Medulla oblongata (tissue), 1 donor: ENCODE measurements at regions not wholly inside any gene's neighbourhood (a gene's known extent, or its start where the extent isn't known, plus 50 kb on each side); places are given as distances from the start of the nearest gene placed in this dataset.

ENCODE experiments used
- DNase-seq: peaks from one replicate; pipeline ENCODE4 v3.0.0-alpha.2; 2015; ENCODE audit errors: extremely low spot score

DNA sequence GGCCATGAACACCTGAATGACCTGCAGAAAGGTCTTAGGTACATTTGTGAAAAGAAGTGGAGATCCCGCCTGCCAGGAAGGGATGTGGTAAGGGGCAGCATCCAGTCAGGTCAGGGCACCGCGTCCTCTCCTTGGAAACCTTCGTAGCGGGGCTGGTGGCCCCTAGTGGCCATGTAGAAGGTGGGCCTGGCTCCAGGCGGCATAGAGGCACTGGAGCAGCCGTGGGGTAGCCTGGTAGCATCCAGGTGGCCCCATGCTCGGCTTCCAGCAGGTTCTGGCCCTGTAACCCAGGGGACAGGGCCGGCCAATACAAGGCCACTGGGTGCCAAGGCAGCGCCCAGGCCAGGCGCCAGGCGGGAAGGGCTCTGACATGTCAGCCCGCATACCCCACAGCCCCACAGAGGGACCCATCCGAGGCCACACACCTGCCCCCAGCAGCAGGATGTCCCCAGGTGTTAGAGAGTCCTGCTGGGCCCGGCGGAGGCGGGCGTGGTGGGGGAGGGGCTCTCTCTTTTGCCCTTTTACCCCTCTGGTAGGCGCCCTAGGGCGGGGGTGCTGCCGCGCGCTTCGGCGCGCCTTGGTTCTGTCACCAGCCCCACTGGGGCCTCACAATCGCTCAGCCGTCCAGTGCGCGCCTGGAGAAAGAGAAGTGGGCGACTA lies 58.3 kb upstream of the SPATA31E1 start:
- no peak for DNase-seq

DNA sequence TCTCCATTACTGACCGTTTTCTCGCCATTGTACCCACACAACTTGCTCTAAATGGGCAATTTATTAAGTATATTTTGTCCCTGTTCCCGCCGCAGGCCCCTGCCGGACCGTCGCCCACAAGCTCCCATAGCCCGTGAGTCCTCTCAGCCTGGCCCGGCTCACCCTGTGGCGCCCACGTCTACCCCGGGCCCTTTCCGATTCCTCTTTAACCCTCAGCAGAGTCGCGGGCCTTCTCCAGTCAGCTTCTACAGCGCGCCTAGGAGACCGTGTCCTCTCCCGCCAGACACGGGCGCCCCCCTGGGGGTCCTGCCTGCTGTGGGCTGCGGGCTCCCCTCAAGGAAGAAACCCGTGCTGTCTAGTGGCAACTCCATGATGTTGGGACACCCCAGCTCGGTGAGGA lies 57.8 kb upstream of the SPATA31E1 start:
- DNase-seq = no peak

- DNase-seq = no peak
Observed at GRCh38 chr9:87826331-87826730, 56.3 kb upstream of the SPATA31E1 start.

- DNase-seq = no peak
Observed at GRCh38 chr9:87827341-87827740, 55.3 kb upstream of the SPATA31E1 start.

GRCh38 chr9:87829756-87830155 lies 52.9 kb upstream of the SPATA31E1 start:
- no peak for DNase-seq

DNA sequence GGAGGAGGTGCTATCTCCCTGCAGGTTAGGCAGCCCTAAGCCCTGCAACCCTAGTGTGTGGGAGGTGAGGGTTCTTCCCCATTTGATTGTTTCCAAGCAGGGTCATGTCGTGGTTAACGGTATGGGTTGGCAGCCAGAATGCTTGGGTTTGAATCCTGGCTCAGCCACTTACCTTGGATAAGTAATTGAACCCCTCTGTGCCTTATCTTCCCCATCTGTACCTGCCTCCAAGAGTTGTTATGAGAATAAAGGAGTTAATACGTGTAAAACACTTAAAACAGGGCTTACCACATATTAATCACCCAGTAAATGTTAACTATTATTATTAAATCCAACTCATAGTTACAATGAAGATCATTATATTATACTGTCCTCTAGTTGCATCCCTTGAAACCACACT lies 52.2 kb upstream of the SPATA31E1 start:
- no peak for DNase-seq

DNA sequence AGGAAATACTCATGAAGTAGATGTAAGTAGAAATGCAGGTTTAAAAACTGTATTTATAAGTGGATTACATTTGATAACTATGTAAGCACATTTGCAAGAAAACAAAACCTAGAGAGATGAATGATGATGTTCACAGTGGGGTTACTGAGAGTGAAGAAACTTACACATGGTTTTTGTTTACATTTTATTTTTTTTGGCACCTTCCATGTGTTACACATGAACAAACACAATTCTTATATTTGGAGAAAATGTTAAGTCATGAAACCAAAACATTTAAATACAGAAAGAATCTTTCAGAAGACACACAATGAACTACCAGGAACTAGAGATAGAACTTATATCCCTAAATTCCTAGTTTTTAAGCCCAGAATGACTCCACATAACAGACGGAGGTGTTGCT lies 51.5 kb upstream of the SPATA31E1 start:
- DNase-seq = no peak
